HG03575 (cell line): ENCODE measurements at regions not wholly inside any gene's neighbourhood (a gene's known extent, or its start where the extent isn't known, plus 50 kb on each side); places are given as distances from the start of the nearest gene placed in this dataset.
"Not testable (repeated sequence)": the region's sequence is repeated elsewhere in the genome, so short reads cannot be mapped to it uniquely, and the experiment has no call there.

Experiments used
- ATAC-seq: cut with Tn5 transposase; IDR thresholded peaks from one replicate; pipeline ENCODE4 v1.9.1; 2021; ENCODE audit not compliant: unreplicated experiment, insufficient number of reproducible peaks, low FRiP score; ENCODE audit errors: extremely low read depth

GRCh38 chr3:3693593-3693992, 105.6 kb upstream of the LRRN1 start:
- no peak for ATAC-seq

- ATAC-seq: no peak
These were observed 109.4 kb upstream of the LRRN1 start for GRCh38 chr3:3689601-3690375.

- no peak for ATAC-seq
These were observed 112.2 kb upstream of the LRRN1 start for GRCh38 chr3:3686907-3687648.

- ATAC-seq: no peak
These were observed 113.5 kb upstream of the LRRN1 start for GRCh38 chr3:3685721-3686120.

- no peak for ATAC-seq
These were observed 116.0 kb upstream of the LRRN1 start for GRCh38 chr3:3683261-3683660.

GRCh38 chr3:3675801-3676200, 123.4 kb upstream of the LRRN1 start:
- ATAC-seq: no peak

- ATAC-seq: no peak
These were observed 124.0 kb upstream of the LRRN1 start for GRCh38 chr3:3675186-3675585.

GRCh38 chr3:3666664-3667063, 132.6 kb upstream of the LRRN1 start:
- peak; percentile 95 for ATAC-seq

GRCh38 chr3:3665961-3666640, 133.1 kb upstream of the LRRN1 start:
- peak; percentile 19 for ATAC-seq

- no peak for ATAC-seq
These were observed 133.7 kb upstream of the LRRN1 start for GRCh38 chr3:3665546-3665945.

- no peak for ATAC-seq
These were observed 134.3 kb upstream of the LRRN1 start for GRCh38 chr3:3664935-3665334.

- no peak for ATAC-seq
These were observed 136.6 kb upstream of the LRRN1 start for GRCh38 chr3:3662610-3663009.

GRCh38 chr3:3654916-3655315, 144.3 kb upstream of the LRRN1 start:
- no peak for ATAC-seq

GRCh38 chr3:3648988-3649679, 150.1 kb upstream of the LRRN1 start:
- no peak for ATAC-seq

GRCh38 chr3:3646934-3647333, 152.3 kb upstream of the LRRN1 start:
- no peak for ATAC-seq

- not testable (repeated sequence) for ATAC-seq
These were observed 153.0 kb upstream of the LRRN1 start for GRCh38 chr3:3646103-3646844.

- ATAC-seq: no peak
These were observed 157.3 kb upstream of the LRRN1 start for GRCh38 chr3:3641877-3642455.

GRCh38 chr3:3639078-3639477, 160.2 kb upstream of the LRRN1 start:
- no peak for ATAC-seq
